ENCODE measurements at regions not wholly inside any gene's neighbourhood (a gene's known extent, or its start where the extent isn't known, plus 50 kb on each side); places are given as distances from the start of the nearest gene placed in this dataset.
A peak's percentile ranks its signal among the peaks of the same experiment; 100 is the strongest.
"Not testable (repeated sequence)": the region's sequence is repeated elsewhere in the genome, so short reads cannot be mapped to it uniquely, and the experiment has no call there.

- H3K27me3 ChIP-seq, result no peaks in the 10 kb centered on the region
- intact Hi-C loops (cut with DNase I; ENCODE audit: low total_unique reads), result no loop called here
- WGBS, 5 donors, result 34 to 46% (median 39%) methylated on average over 3 of the region's 3 CpGs
- H3K4me1 ChIP-seq, result peaks cover 0 to 31% (median 14%) of the 10 kb centered on the region in 4 donors
- no peak for DNase-seq
- no peaks in the 10 kb centered on the region for H3K36me3 ChIP-seq
- peak overlapping the region in 4 of 5 donors; percentile 38 to 62 (median 58) for H3K27ac ChIP-seq
- peaks cover 0 to 12% (median 4%) of the 10 kb centered on the region in 4 donors for H3K9me3 ChIP-seq
- no peak for TF ChIP-seq EP300 (IDR thresholded peaks at IDR 0.05)
- TF ChIP-seq POLR2AphosphoS5 (IDR thresholded peaks at IDR 0.05), result peak; percentile 58 to 76 (median 60)
- H3K4me3 ChIP-seq, result no peak overlapping the region
Observed at GRCh38 chr5:96297867-96298266, 135.2 kb downstream of the PCSK1 start.

- H3K36me3 ChIP-seq, result no peaks in the 10 kb centered on the region
- H3K27ac ChIP-seq, result peak overlapping the region in 4 of 5 donors; percentile 38 to 62 (median 58)
- H3K9me3 ChIP-seq, result peaks cover 0 to 9% (median 3%) of the 10 kb centered on the region in 4 donors
- 36 to 69% (median 52%) methylated on average over 1 of the region's 1 CpG for WGBS, 5 donors
- H3K27me3 ChIP-seq, result no peaks in the 10 kb centered on the region
- DNase-seq, result peak in 1 of 2 donors; percentile 44
- TF ChIP-seq POLR2AphosphoS5 (IDR thresholded peaks at IDR 0.05), result no peak
- TF ChIP-seq POLR2A (IDR thresholded peaks at IDR 0.05), result no peak
- no peak for TF ChIP-seq EP300 (IDR thresholded peaks at IDR 0.05)
- no peak for TF ChIP-seq CTCF (IDR thresholded peaks at IDR 0.05)
- peaks cover 0 to 31% (median 20%) of the 10 kb centered on the region in 4 donors for H3K4me1 ChIP-seq
- H3K4me3 ChIP-seq, result no peak overlapping the region
- intact Hi-C loops (cut with DNase I; ENCODE audit: low total_unique reads), result no loop called here
Observed at GRCh38 chr5:96297290-96297689, 135.8 kb downstream of the PCSK1 start.

GRCh38 chr5:96294884-96295202, 138.2 kb downstream of the PCSK1 start:
- TF ChIP-seq POLR2A (IDR thresholded peaks at IDR 0.05), result no peak
- no peak for TF ChIP-seq CTCF (IDR thresholded peaks at IDR 0.05)
- no peak for TF ChIP-seq POLR2AphosphoS5 (IDR thresholded peaks at IDR 0.05)
- no peak for TF ChIP-seq EP300 (IDR thresholded peaks at IDR 0.05)
- Histone ChIP-seq H3K36me3 (no peaks in the 10 kb centered on the region), H3K9me3 (no peaks in the 10 kb centered on the region), H3K27me3 (no peaks in the 10 kb centered on the region), H3K4me1 (peaks cover 0 to 31% (median 21%) of the 10 kb centered on the region in 4 donors), H3K27ac (peak overlapping the region in 4 of 5 donors; percentile 5 to 63 (median 44)), H3K4me3 (no peak overlapping the region)
- intact Hi-C loops (cut with DNase I; ENCODE audit: low total_unique reads), result no loop called here
- no peak for DNase-seq

- H3K4me1 ChIP-seq, result peaks cover 0 to 31% (median 21%) of the 10 kb centered on the region in 4 donors
- no peak for TF ChIP-seq POLR2A (IDR thresholded peaks at IDR 0.05)
- no peak for TF ChIP-seq EP300 (IDR thresholded peaks at IDR 0.05)
- no peak for TF ChIP-seq POLR2AphosphoS5 (IDR thresholded peaks at IDR 0.05)
- no peak overlapping the region for H3K4me3 ChIP-seq
- WGBS, 5 donors, result 17 to 41% (median 24%) methylated on average over 2 of the region's 2 CpGs
- peak in 1 of 2 donors; percentile 26 for DNase-seq
- H3K27ac ChIP-seq, result peak overlapping the region in 4 of 5 donors; percentile 5 to 63 (median 44)
- intact Hi-C loops (cut with DNase I; ENCODE audit: low total_unique reads), result no loop called here
- H3K27me3 ChIP-seq, result no peaks in the 10 kb centered on the region
- H3K9me3 ChIP-seq, result no peaks in the 10 kb centered on the region
- H3K36me3 ChIP-seq, result no peaks in the 10 kb centered on the region
Observed at GRCh38 chr5:96293966-96294883, 138.8 kb downstream of the PCSK1 start.

GRCh38 chr5:96292582-96293247, 140.3 kb downstream of the PCSK1 start:
- intact Hi-C loops (cut with DNase I; ENCODE audit: low total_unique reads), result no loop called here
- Histone ChIP-seq H3K4me1 (peaks cover 0 to 25% (median 21%) of the 10 kb centered on the region in 4 donors), H3K4me3 (no peak overlapping the region), H3K27ac (peak overlapping the region in 2 of 5 donors; percentile 37 to 50), H3K36me3 (no peaks in the 10 kb centered on the region), H3K9me3 (no peaks in the 10 kb centered on the region), H3K27me3 (no peaks in the 10 kb centered on the region)
- 60 to 77% (median 68%) methylated on average over 8 of the region's 8 CpGs for WGBS, 5 donors
- peak in 1 of 2 donors; percentile 32 for DNase-seq
- TF ChIP-seq POLR2AphosphoS5 (IDR thresholded peaks at IDR 0.05) (no peak), CTCF (IDR thresholded peaks at IDR 0.05) (no peak), POLR2A (IDR thresholded peaks at IDR 0.05) (no peak), EP300 (IDR thresholded peaks at IDR 0.05) (no peak)

GRCh38 chr5:96289287-96289686, 143.8 kb downstream of the PCSK1 start:
- H3K9me3 ChIP-seq; H3K27me3 ChIP-seq; intact Hi-C loops (cut with DNase I; ENCODE audit: low total_unique reads); H3K27ac ChIP-seq; DNase-seq; H3K4me3 ChIP-seq; H3K36me3 ChIP-seq: not testable (repeated sequence)
- peaks cover 0 to 23% (median 10%) of the 10 kb centered on the region in 4 donors for H3K4me1 ChIP-seq
- 77 to 90% (median 84%) methylated on average over 5 of the region's 5 CpGs for WGBS, 5 donors

All from stomach (tissue), 8 donors.